H1 (cell line): ENCODE measurements at regions not wholly inside any gene's neighbourhood (a gene's known extent, or its start where the extent isn't known, plus 50 kb on each side); places are given as distances from the start of the nearest gene placed in this dataset.

Experiments used
- ASH2L ChIP-seq: fragments of 200-600, 300-600 bp; sonication (generic); IDR thresholded peaks from one replicate; pipeline ENCODE4 v1.7.1; 2017; ENCODE audit warnings: low read length
- BRCA1 ChIP-seq: IDR thresholded peaks from 2 replicates; pipeline ENCODE4 v1.6.1; 2012; ENCODE audit warnings: low read depth, low read length, improper control_type of control experiment
- CEBPB ChIP-seq: IDR thresholded peaks from 2 replicates; pipeline ENCODE4 v1.6.1; 2012; ENCODE audit warnings: low read depth, low read length
- CHD1 ChIP-seq: IDR thresholded peaks from 2 replicates; pipeline ENCODE4 v1.6.1; 2012; ENCODE audit warnings: low read depth, low read length, improper control_type of control experiment
- JUN ChIP-seq: IDR thresholded peaks from 2 replicates; pipeline ENCODE4 v1.6.1; 2011; ENCODE audit warnings: low read depth, mild to moderate bottlenecking, improper control_type of control experiment, low read length
- MAFK ChIP-seq: IDR thresholded peaks from 2 replicates; pipeline ENCODE4 v1.6.1; 2012; ENCODE audit warnings: low read depth, mild to moderate bottlenecking, improper control_type of control experiment, low read length
- PHF8 ChIP-seq: fragments of 200-600 bp; sonication (generic); conservative IDR thresholded peaks from 2 replicates; pipeline ENCODE4 v1.7.1; 2012; ENCODE audit warnings: low read depth, mild to moderate bottlenecking, inconsistent platforms, low read length, moderate library complexity
- POLR2A ChIP-seq, 2 experiments: IDR thresholded peaks; 1 replicate in 1 of 2; 2 replicates in 1 of 2; pipeline ENCODE4 v1.6.1; 2011; ENCODE audit warnings: low read depth in 2 of 2, low read length in 2 of 2, mild to moderate bottlenecking in 2 of 2; ENCODE audit errors: control extremely low read depth in 1 of 2
- SIRT6 ChIP-seq: IDR thresholded peaks from one replicate; pipeline ENCODE4 v1.7.1; 2012; ENCODE audit warnings: low read length, inconsistent platforms
- TAF1 ChIP-seq: IDR thresholded peaks from 2 replicates; pipeline ENCODE4 v1.6.1; 2011; ENCODE audit warnings: mild to moderate bottlenecking, low read depth, low read length

- TF ChIP-seq BRCA1: no peak
- no peak for TF ChIP-seq MAFK
- no peak for TF ChIP-seq CEBPB
- no peak for TF ChIP-seq TAF1
- no peak for TF ChIP-seq JUN
- no peak for TF ChIP-seq SIRT6
- no peak for TF ChIP-seq PHF8
- no peak for TF ChIP-seq ASH2L
- no peak for TF ChIP-seq POLR2A (IDR thresholded peaks at IDR 0.05; ENCODE audit: control extremely low read depth in 1 of 2, low read depth in 2 of 2, low read length in 2 of 2)
- no peak for TF ChIP-seq CHD1
Measured at GRCh38 chr13:71087432-71087831, 779.6 kb downstream of the DACH1 start (continued).
